IMR-90 (cell line): ENCODE measurements at regions not wholly inside any gene's neighbourhood (a gene's known extent, or its start where the extent isn't known, plus 50 kb on each side); places are given as distances from the start of the nearest gene placed in this dataset.

Source experiments
- ATAC-seq: fragments of 200-7000 bp; cut with Tn5 transposase; 2 replicates; pipeline ENCODE4 v1.9.1; 2020; ENCODE audit warnings: low read depth, mild to moderate bottlenecking, moderate library complexity
- BruUV-seq: library from RNA; stranded (reverse); fragments of 400-500 nt; replicated peaks from 2 replicates; lab custom pipeline; 2021; lab: Mats Ljungman, UMichigan
- CTCF ChIA-PET: fragments of 300-600 bp; formaldehyde crosslinking; extraction: SDS; loops from one replicate; lab custom pipeline; 2021; ENCODE audit warnings: antibody characterized with exemption; lab: Yijun Ruan, JAX
- POLR2A ChIA-PET: fragments of 300-600 bp; sonication (Branson Sonifier 250); formaldehyde crosslinking; loops from one replicate; lab custom pipeline; 2022; ENCODE audit warnings: antibody characterized with exemption; ENCODE audit not compliant: unreplicated experiment; lab: Charles Lee
- DNase-seq: peaks from one replicate; pipeline ENCODE4 v3.0.0; 2013
- H2AFZ ChIP-seq: replicated peaks from 2 replicates; pipeline ENCODE3; 2013; ENCODE audit warnings: low read length, mild to moderate bottlenecking; ENCODE audit not compliant: poor library complexity
- H2AK5ac ChIP-seq: 2 replicates; pipeline ENCODE4 v1.6.1; 2013; ENCODE audit warnings: low read depth, low read length, inconsistent platforms
- H2AK9ac ChIP-seq: replicated peaks from 2 replicates; pipeline ENCODE3; 2013; ENCODE audit warnings: mild to moderate bottlenecking, low read depth, low read length, moderate library complexity; ENCODE audit not compliant: poor library complexity
- H2BK120ac ChIP-seq: 2 replicates; pipeline ENCODE4 v1.6.1; 2013; ENCODE audit warnings: low read depth, low read length, inconsistent platforms
- H2BK15ac ChIP-seq: 3 replicates; pipeline ENCODE4 v1.6.1; 2013; ENCODE audit warnings: low read depth, low read length, inconsistent platforms
- H2BK20ac ChIP-seq: 2 replicates; pipeline ENCODE4 v1.6.1; 2013; ENCODE audit warnings: low read depth, mild to moderate bottlenecking, inconsistent platforms, low read length, moderate library complexity
- H2BK5ac ChIP-seq: 2 replicates; pipeline ENCODE4 v1.6.1; 2013; ENCODE audit warnings: mild to moderate bottlenecking, low read depth, low read length, inconsistent platforms; ENCODE audit not compliant: poor library complexity, severe bottlenecking
- H3K14ac ChIP-seq: replicated peaks from 2 replicates; pipeline ENCODE4 v1.6.1; 2013; ENCODE audit warnings: low read depth, low read length, inconsistent platforms
- H3K18ac ChIP-seq: 2 replicates; pipeline ENCODE4 v1.6.1; 2013; ENCODE audit warnings: low read depth, low read length, control low read depth
- H3K23ac ChIP-seq: 2 replicates; pipeline ENCODE4 v1.6.1; 2013; ENCODE audit warnings: low read depth, low read length, inconsistent platforms
- H3K27ac ChIP-seq: 2 replicates; pipeline ENCODE4 v1.5.1; 2013; ENCODE audit warnings: mild to moderate bottlenecking, control low read depth, low read length; ENCODE audit not compliant: insufficient read depth
- H3K27me3 ChIP-seq: 2 replicates; pipeline ENCODE4 v1.6.1; 2013; ENCODE audit warnings: low read length; ENCODE audit not compliant: control insufficient read depth, insufficient read depth
- H3K36me3 ChIP-seq: 2 replicates; pipeline ENCODE4 v1.6.1; 2013; ENCODE audit warnings: low read length, mixed read lengths; ENCODE audit not compliant: control insufficient read depth, insufficient read depth
- H3K4ac ChIP-seq: 2 replicates; pipeline ENCODE4 v1.6.1; 2013; ENCODE audit warnings: low read depth, low read length, inconsistent platforms
- H3K4me1 ChIP-seq: 2 replicates; pipeline ENCODE4 v1.6.1; 2013; ENCODE audit warnings: low read length, mixed read lengths; ENCODE audit not compliant: control insufficient read depth, insufficient read depth
- H3K4me2 ChIP-seq: 2 replicates; pipeline ENCODE4 v1.6.1; 2013; ENCODE audit warnings: low read depth, mild to moderate bottlenecking, control low read depth, low read length, moderate library complexity
- H3K4me3 ChIP-seq: 2 replicates; pipeline ENCODE4 v1.5.1; 2013; ENCODE audit warnings: low read depth, mild to moderate bottlenecking, control low read depth, low read length, moderate library complexity; ENCODE audit not compliant: insufficient read depth
- H3K56ac ChIP-seq: 2 replicates; pipeline ENCODE4 v1.6.1; 2013; ENCODE audit warnings: low read length, inconsistent platforms; ENCODE audit not compliant: insufficient read depth; ENCODE audit errors: extremely low read depth
- H3K79me1 ChIP-seq, 2 experiments: 2 replicates each; pipeline ENCODE4 v1.6.1; 2013; ENCODE audit warnings: low read length in 2 of 2, inconsistent platforms in 1 of 2, low read depth in 1 of 2
- H3K9ac ChIP-seq: 2 replicates; pipeline ENCODE4 v1.6.1; 2013; ENCODE audit warnings: low read depth, low read length, control low read depth
- H3K9me1 ChIP-seq: 2 replicates; pipeline ENCODE4 v1.6.1; 2013; ENCODE audit warnings: low read length, inconsistent platforms; ENCODE audit not compliant: insufficient read depth
- H3K9me3 ChIP-seq: 2 replicates; pipeline ENCODE4 v1.6.1; 2013; ENCODE audit warnings: low read length; ENCODE audit not compliant: control insufficient read depth, insufficient read depth
- H4K20me1 ChIP-seq: 2 replicates; pipeline ENCODE4 v1.6.1; 2013; ENCODE audit warnings: low read length, inconsistent platforms; ENCODE audit not compliant: insufficient read depth
- H4K5ac ChIP-seq: 2 replicates; pipeline ENCODE4 v1.6.1; 2013; ENCODE audit warnings: mild to moderate bottlenecking, low read depth, low read length, control low read depth
- H4K8ac ChIP-seq, 2 experiments: 2 replicates each; pipeline ENCODE4 v1.6.1; 2013; ENCODE audit warnings: low read depth in 2 of 2, low read length in 2 of 2, control low read depth in 1 of 2, inconsistent platforms in 1 of 2
- H4K91ac ChIP-seq: 2 replicates; pipeline ENCODE4 v1.6.1; 2013; ENCODE audit warnings: low read depth, low read length, inconsistent platforms; ENCODE audit not compliant: insufficient read depth
- BHLHE40 ChIP-seq: fragments of 150-350 bp; IDR thresholded peaks from 2 replicates; pipeline ENCODE4 v1.6.1; 2016; ENCODE audit warnings: mild to moderate bottlenecking, low read depth, low read length
- CEBPB ChIP-seq: IDR thresholded peaks from 2 replicates; pipeline ENCODE4 v1.6.1; 2012; ENCODE audit warnings: low read depth, low read length, improper control_type of control experiment
- CHD1 ChIP-seq: IDR thresholded peaks from 2 replicates; pipeline ENCODE4 v1.6.1; 2012; ENCODE audit warnings: low read depth, low read length, improper control_type of control experiment
- CTCF ChIP-seq: conservative IDR thresholded peaks from 2 replicates; pipeline ENCODE4 v1.5.1; 2012; ENCODE audit warnings: mild to moderate bottlenecking, low read depth, low read length, improper control_type of control experiment
- FOS ChIP-seq: fragments of 150-350 bp; IDR thresholded peaks from 2 replicates; pipeline ENCODE4 v1.6.1; 2016; ENCODE audit warnings: low read depth, low read length
- MAFK ChIP-seq: IDR thresholded peaks from 2 replicates; pipeline ENCODE4 v1.6.1; 2012; ENCODE audit warnings: low read depth, low read length, improper control_type of control experiment
- MXI1 ChIP-seq: IDR thresholded peaks from 2 replicates; pipeline ENCODE4 v1.6.1; 2012; ENCODE audit warnings: low read depth, mild to moderate bottlenecking, low read length, moderate library complexity, borderline replicate concordance
- NFE2L2 ChIP-seq: fragments of 150-350 bp; IDR thresholded peaks from 2 replicates; pipeline ENCODE4 v1.6.1; 2016; ENCODE audit warnings: low read depth, mild to moderate bottlenecking, low read length
- POLR2A ChIP-seq: IDR thresholded peaks from 2 replicates; pipeline ENCODE4 v1.6.1; 2012; ENCODE audit warnings: mild to moderate bottlenecking, low read depth, low read length
- RAD21 ChIP-seq: IDR thresholded peaks from 2 replicates; pipeline ENCODE4 v1.6.1; 2012; ENCODE audit warnings: low read length, improper control_type of control experiment
- RCOR1 ChIP-seq: IDR thresholded peaks from 2 replicates; pipeline ENCODE4 v1.6.1; 2012; ENCODE audit warnings: mild to moderate bottlenecking, low read length, improper control_type of control experiment; ENCODE audit not compliant: insufficient replicate concordance
- RFX5 ChIP-seq: IDR thresholded peaks from 2 replicates; pipeline ENCODE4 v1.8.0; 2012; ENCODE audit warnings: low read depth, mild to moderate bottlenecking, low read length, moderate library complexity
- SMC3 ChIP-seq: fragments of 150-350 bp; IDR thresholded peaks from 2 replicates; pipeline ENCODE4 v1.6.1; 2016; ENCODE audit warnings: low read depth, mild to moderate bottlenecking, antibody characterized with exemption, low read length, moderate library complexity
- USF2 ChIP-seq: fragments of 150-350 bp; IDR thresholded peaks from 2 replicates; pipeline ENCODE4 v1.6.1; 2017; ENCODE audit warnings: mild to moderate bottlenecking, antibody characterized with exemption, low read length, low read depth
- WGBS, 2 experiments: methylation state at CpG; one replicate each; pipeline versions ENCODE4 v1.1.5 to v1.1.7; 2013; ENCODE audit warnings: missing lambda C conversion rate in 2 of 2; ENCODE audit not compliant: insufficient read length in 1 of 2; ENCODE audit errors: extremely low coverage in 2 of 2; 5-methylcytosine and 5-hydroxymethylcytosine counted together
- dilution Hi-C: fragments of 300-500 bp; cut with HindIII; formaldehyde crosslinking; loops from one replicate; pipeline ENCODE4 v1.14.3; 2018; ENCODE audit warnings: low sequenced_read_pairs; ENCODE audit not compliant: unreplicated experiment
- in situ Hi-C: fragments of 300-500 bp; cut with MboI; formaldehyde crosslinking; loops from 3 replicates; pipeline ENCODE4 v1.14.3; 2019; ENCODE audit warnings: low sequenced_read_pairs, inconsistent platforms, mixed read lengths
- intact Hi-C: fragments of 100-400 bp; cut with micrococcal nuclease; formaldehyde crosslinking; loops from 2 replicates; pipeline ENCODE4 v1.10.0; 2022
- TF ChIP-seq, protein P1 (sequence below): fragments of 150-350 bp; IDR thresholded peaks from 2 replicates; pipeline ENCODE4 v1.6.1; 2016; ENCODE audit warnings: low read depth, mild to moderate bottlenecking, low read length, moderate library complexity, borderline replicate concordance

DNA sequence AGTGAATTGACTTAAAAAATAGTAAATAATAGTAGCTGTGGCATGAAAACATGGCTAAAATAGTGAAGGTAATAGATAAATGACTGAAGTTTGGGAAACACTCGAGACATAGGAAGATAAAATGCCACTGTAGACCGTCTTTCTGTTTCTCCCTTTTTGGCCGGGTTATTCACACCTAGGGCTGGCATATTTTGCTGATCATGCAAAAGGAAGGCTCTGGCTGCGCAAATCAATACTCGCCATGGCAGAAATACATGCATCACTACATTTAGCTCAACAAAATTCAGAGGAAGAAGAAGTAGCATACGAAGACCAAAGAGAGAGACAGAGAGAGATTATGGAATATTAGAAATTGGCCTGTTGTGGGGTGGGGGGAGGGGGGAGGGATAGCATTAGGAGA, 242.2 kb upstream of the KBTBD8 start:
- no peak overlapping the region for H3K56ac ChIP-seq
- ATAC-seq (no peak), DNase-seq (no peak)
- BruUV-seq: no TSS peak
- no peak overlapping the region for H3K4me2 ChIP-seq
- no peak overlapping the region for H2BK15ac ChIP-seq
- ChIA-PET CTCF (no interaction called here), POLR2A (no interaction called here)
- no peaks in the 10 kb centered on the region for H3K36me3 ChIP-seq
- H3K27me3 ChIP-seq: no peaks in the 10 kb centered on the region
- H2AK9ac ChIP-seq: no peak overlapping the region
- TF ChIP-seq POLR2A (no peak), NFE2L2 (no peak), RFX5 (no peak), CEBPB (no peak), FOS (no peak), RAD21 (no peak), SMC3 (no peak), CHD1 (no peak), USF2 (no peak), BHLHE40 (no peak), MXI1 (no peak), CTCF (no peak), MAFK (no peak), RCOR1 (no peak)
- TF ChIP-seq, protein P1, sequence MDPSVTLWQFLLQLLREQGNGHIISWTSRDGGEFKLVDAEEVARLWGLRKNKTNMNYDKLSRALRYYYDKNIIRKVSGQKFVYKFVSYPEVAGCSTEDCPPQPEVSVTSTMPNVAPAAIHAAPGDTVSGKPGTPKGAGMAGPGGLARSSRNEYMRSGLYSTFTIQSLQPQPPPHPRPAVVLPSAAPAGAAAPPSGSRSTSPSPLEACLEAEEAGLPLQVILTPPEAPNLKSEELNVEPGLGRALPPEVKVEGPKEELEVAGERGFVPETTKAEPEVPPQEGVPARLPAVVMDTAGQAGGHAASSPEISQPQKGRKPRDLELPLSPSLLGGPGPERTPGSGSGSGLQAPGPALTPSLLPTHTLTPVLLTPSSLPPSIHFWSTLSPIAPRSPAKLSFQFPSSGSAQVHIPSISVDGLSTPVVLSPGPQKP: no peak
- no peak overlapping the region for H2BK5ac ChIP-seq
- H3K18ac ChIP-seq: no peak overlapping the region
- H3K23ac ChIP-seq: no peak overlapping the region
- no peak overlapping the region for H4K8ac ChIP-seq
- no peak overlapping the region for H2AFZ ChIP-seq
- no peaks in the 10 kb centered on the region for H4K20me1 ChIP-seq
- in situ Hi-C loops: no loop called here
- H3K79me1 ChIP-seq: no peaks in the 10 kb centered on the region
- H4K91ac ChIP-seq: no peak overlapping the region
- no peak overlapping the region for H2AK5ac ChIP-seq
- H3K9me3 ChIP-seq: no peaks in the 10 kb centered on the region
- H3K9ac ChIP-seq: no peak overlapping the region
- dilution Hi-C loops: no loop called here
- no peak overlapping the region for H3K4me3 ChIP-seq
- H3K4me1 ChIP-seq: peaks cover 2% of the 10 kb centered on the region; the same call in 1 of the 2 replicates
- H2BK120ac ChIP-seq: no peak overlapping the region
- intact Hi-C loops: no loop called here
- H3K14ac ChIP-seq: no peak overlapping the region
- WGBS, 2 experiments: no CpG with 5 or more reads among the region's 6 CpGs
- no peak overlapping the region for H2BK20ac ChIP-seq
- H3K27ac ChIP-seq: no peak overlapping the region
- H4K5ac ChIP-seq: no peak overlapping the region
- H3K9me1 ChIP-seq: no peaks in the 10 kb centered on the region
- no peak overlapping the region for H3K4ac ChIP-seq
